Central memory CD4-positive, alpha-beta T cell (primary cell): ENCODE measurements at regions not wholly inside any gene's neighbourhood (a gene's known extent, or its start where the extent isn't known, plus 50 kb on each side); places are given as distances from the start of the nearest gene placed in this dataset.

Experiments
- DNase-seq: peaks from one replicate; pipeline ENCODE4 v3.0.0; 2022

- DNase-seq = no peak
Observed at GRCh38 chr14:51516706-51517395, 134.9 kb upstream of the FRMD6 start.

GRCh38 chr14:51518280-51518679 is 133.4 kb upstream of the FRMD6 start:
- no peak for DNase-seq

GRCh38 chr14:51518711-51519110 is 133.0 kb upstream of the FRMD6 start:
- no peak for DNase-seq

- no peak for DNase-seq
Observed at GRCh38 chr14:51520087-51520486, 131.6 kb upstream of the FRMD6 start.

- no peak for DNase-seq
Observed at GRCh38 chr14:51521764-51522163, 129.9 kb upstream of the FRMD6 start.

GRCh38 chr14:51523243-51523642 is 128.5 kb upstream of the FRMD6 start:
- no peak for DNase-seq

- DNase-seq = no peak
Observed at GRCh38 chr14:51525739-51526138, 126.0 kb upstream of the FRMD6 start.

GRCh38 chr14:51527073-51527472 is 124.6 kb upstream of the FRMD6 start:
- DNase-seq = no peak

GRCh38 chr14:51529736-51530135 is 122.0 kb upstream of the FRMD6 start:
- DNase-seq = no peak

- DNase-seq = no peak
Observed at GRCh38 chr14:51533160-51533559, 118.5 kb upstream of the FRMD6 start.

GRCh38 chr14:51533872-51534553 is 117.7 kb upstream of the FRMD6 start:
- DNase-seq = no peak

GRCh38 chr14:51534610-51535011 is 117.1 kb upstream of the FRMD6 start:
- no peak for DNase-seq

- DNase-seq = no peak
Observed at GRCh38 chr14:51535443-51536044, 116.2 kb upstream of the FRMD6 start.

GRCh38 chr14:51538973-51539372 is 112.7 kb upstream of the FRMD6 start:
- no peak for DNase-seq

- no peak for DNase-seq
Observed at GRCh38 chr14:51539571-51540037, 112.1 kb upstream of the FRMD6 start.

GRCh38 chr14:51540364-51540763 is 111.3 kb upstream of the FRMD6 start:
- no peak for DNase-seq

GRCh38 chr14:51544471-51544870 is 107.2 kb upstream of the FRMD6 start:
- DNase-seq = no peak

GRCh38 chr14:51544901-51545300 is 106.8 kb upstream of the FRMD6 start:
- no peak for DNase-seq

- DNase-seq = no peak
Observed at GRCh38 chr14:51545396-51545795, 106.3 kb upstream of the FRMD6 start.

GRCh38 chr14:51546099-51546498 is 105.6 kb upstream of the FRMD6 start:
- no peak for DNase-seq

GRCh38 chr14:51546603-51547258 is 105.0 kb upstream of the FRMD6 start:
- DNase-seq = no peak

GRCh38 chr14:51547260-51547659 is 104.5 kb upstream of the FRMD6 start:
- DNase-seq = no peak

GRCh38 chr14:51547701-51548100 is 104.0 kb upstream of the FRMD6 start:
- no peak for DNase-seq

- DNase-seq = no peak
Observed at GRCh38 chr14:51548187-51548586, 103.5 kb upstream of the FRMD6 start.
